ENCODE measurements at regions not wholly inside any gene's neighbourhood (a gene's known extent, or its start where the extent isn't known, plus 50 kb on each side); places are given as distances from the start of the nearest gene placed in this dataset.

GRCh38 chr6:159642995-159643394 is 50.0 kb downstream of the SOD2 start:
- intact Hi-C loops (cut with DNase I) = loop anchor here (10.0 kb wide), 1 partner anchor 478 kb away; the partner anchor contains the start of gene FNDC1
- Histone ChIP-seq H3K9me3 (no peaks in the 10 kb centered on the region), H3K4me3 (no peak overlapping the region), H3K27me3 (no peaks in the 10 kb centered on the region), H3K36me3 (no peaks in the 10 kb centered on the region), H3K27ac (no peak overlapping the region), H3K4me1 (peaks cover 0 to 8% (median 2%) of the 10 kb centered on the region in 3 donors)
- WGBS, 2 donors = 91% methylated on average over 7 of the region's 7 CpGs
- no peak for TF ChIP-seq CTCF (IDR thresholded peaks at IDR 0.05)
- no peak for TF ChIP-seq POLR2A (IDR thresholded peaks at IDR 0.05)
- DNase-seq = no peak

GRCh38 chr6:159642481-159642880 is 50.6 kb downstream of the SOD2 start:
- WGBS, 2 donors = 43 to 50% methylated on average over 1 of the region's 1 CpG

GRCh38 chr6:159640722-159641482 is 52.1 kb downstream of the SOD2 start:
- TF ChIP-seq POLR2A (IDR thresholded peaks at IDR 0.05) = no peak
- Histone ChIP-seq H3K36me3 (no peaks in the 10 kb centered on the region), H3K27me3 (no peaks in the 10 kb centered on the region), H3K4me1 (peaks cover 0 to 5% (median 2%) of the 10 kb centered on the region in 3 donors), H3K4me3 (no peak overlapping the region), H3K9me3 (no peaks in the 10 kb centered on the region), H3K27ac (no peak overlapping the region)
- intact Hi-C loops (cut with DNase I) = loop anchor here (10.0 kb wide), 1 partner anchor 476 kb away; the partner anchor contains the start of gene FNDC1
- WGBS, 2 donors = 90 to 98% methylated on average over 5 to 6 of the region's 6 CpGs
- DNase-seq = no peak

More at GRCh38 chr6:159642481-159642880, 50.6 kb downstream of the SOD2 start:
- Histone ChIP-seq H3K27me3 (no peaks in the 10 kb centered on the region), H3K27ac (no peak overlapping the region), H3K36me3 (no peaks in the 10 kb centered on the region), H3K9me3 (no peaks in the 10 kb centered on the region), H3K4me1 (peaks cover 0 to 8% (median 2%) of the 10 kb centered on the region in 3 donors), H3K4me3 (no peak overlapping the region)
- DNase-seq = no peak
- intact Hi-C loops (cut with DNase I) = loop anchor here (10.0 kb wide), 1 partner anchor 478 kb away; the partner anchor contains the start of gene FNDC1
- TF ChIP-seq POLR2A (IDR thresholded peaks at IDR 0.05) (no peak), CTCF (IDR thresholded peaks at IDR 0.05) (no peak)

- H3K4me3 ChIP-seq = no peak overlapping the region
- no peaks in the 10 kb centered on the region for H3K27me3 ChIP-seq
- no peak for DNase-seq
- WGBS, 2 donors = 70 to 72% methylated on average over 2 of the region's 2 CpGs
- H3K36me3 ChIP-seq = no peaks in the 10 kb centered on the region
- H3K27ac ChIP-seq = no peak overlapping the region
- H3K4me1 ChIP-seq = no peaks in the 10 kb centered on the region
- TF ChIP-seq CTCF (IDR thresholded peaks at IDR 0.05) = no peak
- TF ChIP-seq POLR2A (IDR thresholded peaks at IDR 0.05) = no peak
- no peaks in the 10 kb centered on the region for H3K9me3 ChIP-seq
- intact Hi-C loops (cut with DNase I) = loop anchor here (10.0 kb wide), 1 partner anchor 476 kb away; the partner anchor contains the start of gene FNDC1
Measured at GRCh38 chr6:159640322-159640721, 52.7 kb downstream of the SOD2 start.

- 44 to 53% methylated on average over 2 to 3 of the region's 3 CpGs for WGBS, 2 donors
- Histone ChIP-seq H3K27me3 (no peaks in the 10 kb centered on the region), H3K4me3 (no peak overlapping the region), H3K27ac (no peak overlapping the region), H3K4me1 (no peaks in the 10 kb centered on the region), H3K36me3 (no peaks in the 10 kb centered on the region), H3K9me3 (no peaks in the 10 kb centered on the region)
- intact Hi-C loops (cut with DNase I) = loop anchor here (10.0 kb wide), 1 partner anchor 475 kb away; the partner anchor contains the start of gene FNDC1
- no peak for DNase-seq
- TF ChIP-seq POLR2A (IDR thresholded peaks at IDR 0.05) (no peak), CTCF (IDR thresholded peaks at IDR 0.05) (no peak)
Measured at GRCh38 chr6:159639721-159640120, 53.3 kb downstream of the SOD2 start.
